Stimulated activated memory B cell treated with anti-CD40 and anti-IgM and Interleukin-4, amounts not matched to agents 10 μg/mL and 1 μg/mL and 100 μg/mL, for 72 hours (primary cell): ENCODE measurements at regions not wholly inside any gene's neighbourhood (a gene's known extent, or its start where the extent isn't known, plus 50 kb on each side); places are given as distances from the start of the nearest gene placed in this dataset.
A peak's percentile ranks its signal among the peaks of the same experiment; 100 is the strongest.
"Not testable (repeated sequence)": the region's sequence is repeated elsewhere in the genome, so short reads cannot be mapped to it uniquely, and the experiment has no call there.

Source experiments
- ATAC-seq: fragments of 150-1000 bp; cut with Tn5 transposase; 2 replicates; pipeline ENCODE4 v1.10.0; 2021
- H3K27ac Mint-ChIP-seq: one replicate; pipeline ENCODE4 v1.8.0; 2022; ENCODE audit warnings: mild to moderate bottlenecking, mixed read lengths
- H3K27me3 Mint-ChIP-seq: one replicate; pipeline ENCODE4 v1.8.0; 2022; ENCODE audit warnings: mixed read lengths
- H3K36me3 Mint-ChIP-seq: one replicate; pipeline ENCODE4 v1.8.0; 2022; ENCODE audit warnings: mixed read lengths
- H3K4me1 Mint-ChIP-seq: one replicate; pipeline ENCODE4 v1.8.0; 2022; ENCODE audit warnings: mixed read lengths
- H3K4me3 Mint-ChIP-seq: one replicate; pipeline ENCODE4 v1.8.0; 2022; ENCODE audit warnings: mild to moderate bottlenecking, moderate library complexity, mixed read lengths
- H3K9me3 Mint-ChIP-seq: one replicate; pipeline ENCODE4 v1.8.0; 2022; ENCODE audit warnings: mixed read lengths

DNA sequence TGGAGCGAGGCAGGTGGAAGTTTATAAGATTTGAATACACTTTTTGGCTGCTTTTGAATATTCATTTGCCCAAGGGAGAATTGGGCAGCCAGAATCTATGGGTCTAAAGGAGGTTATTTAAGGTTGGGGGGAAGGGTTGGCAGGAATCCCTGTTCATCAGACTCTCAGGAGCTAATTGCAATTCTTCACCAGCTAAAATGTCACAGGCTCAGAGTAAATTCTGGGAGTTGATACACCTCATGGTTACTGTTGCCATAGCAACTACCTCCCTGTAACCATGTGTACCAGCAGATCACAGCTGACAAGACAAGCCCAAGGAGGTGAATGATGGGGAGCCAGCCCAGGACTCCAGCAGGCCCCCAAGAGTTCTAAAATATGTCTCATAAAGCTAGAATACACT lies 75.5 kb downstream of the CAMK2N1 start:
- H3K36me3 Mint-ChIP-seq = no peaks in the 10 kb centered on the region
- no peak overlapping the region for H3K27ac Mint-ChIP-seq
- H3K4me3 Mint-ChIP-seq = no peak overlapping the region
- H3K27me3 Mint-ChIP-seq = peaks cover 5% of the 10 kb centered on the region
- peaks cover 30% of the 10 kb centered on the region for H3K4me1 Mint-ChIP-seq
- H3K9me3 Mint-ChIP-seq = no peaks in the 10 kb centered on the region
- ATAC-seq = no peak

- no peak overlapping the region for H3K4me3 Mint-ChIP-seq
- H3K27me3 Mint-ChIP-seq = peaks cover 5% of the 10 kb centered on the region
- no peak for ATAC-seq
- H3K27ac Mint-ChIP-seq = no peak overlapping the region
- peaks cover 36% of the 10 kb centered on the region for H3K4me1 Mint-ChIP-seq
- H3K9me3 Mint-ChIP-seq = no peaks in the 10 kb centered on the region
- H3K36me3 Mint-ChIP-seq = no peaks in the 10 kb centered on the region
Measured at GRCh38 chr1:20409971-20410370, 76.0 kb downstream of the CAMK2N1 start.

GRCh38 chr1:20409012-20409411 lies 77.0 kb downstream of the CAMK2N1 start:
- Mint-ChIP-seq H3K4me1 (peaks cover 40% of the 10 kb centered on the region), H3K36me3 (no peaks in the 10 kb centered on the region), H3K9me3 (no peaks in the 10 kb centered on the region), H3K27ac (peak overlapping the region; percentile 43), H3K27me3 (peaks cover 5% of the 10 kb centered on the region), H3K4me3 (no peak overlapping the region)
- no peak for ATAC-seq

GRCh38 chr1:20408133-20408650 lies 77.8 kb downstream of the CAMK2N1 start:
- H3K9me3 Mint-ChIP-seq, H3K36me3 Mint-ChIP-seq, ATAC-seq, H3K4me3 Mint-ChIP-seq, H3K27ac Mint-ChIP-seq, H3K27me3 Mint-ChIP-seq: not testable (repeated sequence)
- peaks cover 43% of the 10 kb centered on the region for H3K4me1 Mint-ChIP-seq

DNA sequence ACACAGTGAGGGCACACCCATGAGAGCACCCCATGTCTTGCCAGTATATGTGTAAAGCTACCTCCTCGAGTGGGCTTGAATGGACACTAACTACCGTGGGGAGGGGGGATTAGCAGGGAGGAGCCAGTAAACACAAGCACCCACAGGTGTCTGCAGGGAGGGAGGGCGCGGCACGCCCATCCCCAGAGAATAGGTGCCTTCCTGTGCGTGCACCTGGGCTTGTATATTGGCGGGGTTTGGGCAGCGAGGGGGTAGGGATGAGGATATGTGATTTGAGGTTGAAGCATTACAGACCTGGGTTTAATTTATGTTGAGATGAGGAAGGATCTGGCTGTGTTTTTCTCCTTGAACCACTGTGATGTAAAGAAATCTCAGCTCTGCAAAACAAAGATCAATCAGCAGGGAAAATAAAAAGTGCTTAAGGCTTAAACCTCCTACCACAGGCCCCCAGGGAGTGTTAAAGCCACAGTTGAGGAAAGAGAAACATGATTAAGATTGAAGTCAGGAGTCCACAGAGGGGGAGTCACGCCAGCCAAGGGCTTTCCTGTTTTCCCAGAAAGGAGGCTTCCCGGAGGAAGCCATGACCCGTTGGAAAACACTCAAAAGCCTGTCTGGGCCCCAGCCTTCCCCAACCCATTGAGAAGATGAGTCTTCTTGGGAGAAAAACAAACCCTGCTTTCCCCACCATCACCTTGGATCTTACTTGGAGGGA lies 80.0 kb downstream of the CAMK2N1 start:
- H3K4me1 Mint-ChIP-seq = peaks cover 50% of the 10 kb centered on the region
- no peaks in the 10 kb centered on the region for H3K36me3 Mint-ChIP-seq
- no peaks in the 10 kb centered on the region for H3K27me3 Mint-ChIP-seq
- peak overlapping the region; percentile 18 for H3K4me3 Mint-ChIP-seq
- no peaks in the 10 kb centered on the region for H3K9me3 Mint-ChIP-seq
- ATAC-seq = peak; percentile 90
- peak overlapping the region; percentile 46 for H3K27ac Mint-ChIP-seq

GRCh38 chr1:20405051-20405754 lies 80.8 kb downstream of the CAMK2N1 start:
- Mint-ChIP-seq H3K36me3 (no peaks in the 10 kb centered on the region), H3K4me1 (peaks cover 53% of the 10 kb centered on the region), H3K27me3 (no peaks in the 10 kb centered on the region), H3K9me3 (no peaks in the 10 kb centered on the region), H3K27ac (peak overlapping the region; percentile 46), H3K4me3 (peak overlapping the region; percentile 46)
- no peak for ATAC-seq
